C4-2B (cell line): ENCODE measurements at regions not wholly inside any gene's neighbourhood (a gene's known extent, or its start where the extent isn't known, plus 50 kb on each side); places are given as distances from the start of the nearest gene placed in this dataset.
A peak's percentile ranks its signal among the peaks of the same experiment; 100 is the strongest.

Experiments
- H3K27ac ChIP-seq: fragments of 450-650 bp; 2 replicates; pipeline ENCODE4 v1.5.1; 2017
- CTCF ChIP-seq: fragments of 450-650 bp; conservative IDR thresholded peaks from 2 replicates; pipeline ENCODE4 v1.5.1; 2017; ENCODE audit warnings: mild to moderate bottlenecking
- ZFX ChIP-seq: fragments of 450-650 bp; IDR thresholded peaks from 2 replicates; pipeline ENCODE4 v1.6.1; 2017

GRCh38 chr4:170271723-170272122 is 182.0 kb upstream of the AADAT start:
- H3K27ac ChIP-seq: no peak overlapping the region
- TF ChIP-seq CTCF: no peak
- TF ChIP-seq ZFX: no peak

- no peak for TF ChIP-seq ZFX
- no peak for TF ChIP-seq CTCF
These were observed 180.9 kb upstream of the AADAT start for GRCh38 chr4:170270628-170271027.

GRCh38 chr4:170269950-170270349 is 180.2 kb upstream of the AADAT start:
- no peak overlapping the region for H3K27ac ChIP-seq
- TF ChIP-seq CTCF: no peak
- no peak for TF ChIP-seq ZFX

More at GRCh38 chr4:170270628-170271027, 180.9 kb upstream of the AADAT start:
- no peak overlapping the region for H3K27ac ChIP-seq

DNA sequence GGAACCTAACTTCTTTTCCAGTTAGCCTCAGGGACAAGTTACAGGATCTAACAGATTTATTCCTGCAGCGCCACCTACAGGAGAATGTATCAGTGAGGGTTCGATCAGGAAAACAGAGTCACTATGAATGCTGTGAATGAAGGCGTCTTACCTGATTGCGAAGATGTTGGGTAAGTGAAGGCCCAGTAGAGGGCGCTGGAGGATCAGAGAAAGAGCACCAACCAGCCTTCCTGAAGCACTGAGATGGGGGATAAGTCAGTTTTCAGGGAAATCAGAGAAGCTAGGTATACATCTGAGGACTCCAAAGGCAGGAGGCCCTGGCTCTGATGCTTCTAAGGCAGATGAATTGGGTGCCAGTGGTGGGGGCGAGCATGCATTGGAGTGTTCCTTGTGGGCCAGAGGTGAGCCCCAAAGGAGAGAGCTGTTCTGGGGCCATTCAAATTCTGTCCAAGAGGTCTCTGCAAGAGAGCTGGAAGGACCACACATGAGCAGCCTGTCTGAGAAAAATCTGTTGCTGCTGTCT is 169.9 kb upstream of the AADAT start:
- H3K27ac ChIP-seq: peak overlapping the region; percentile 53
- TF ChIP-seq ZFX (no peak), CTCF (peak; percentile 91)

- H3K27ac ChIP-seq: no peak overlapping the region
- TF ChIP-seq CTCF (no peak), ZFX (no peak)
These were observed 167.1 kb upstream of the AADAT start for GRCh38 chr4:170256807-170257206.

DNA sequence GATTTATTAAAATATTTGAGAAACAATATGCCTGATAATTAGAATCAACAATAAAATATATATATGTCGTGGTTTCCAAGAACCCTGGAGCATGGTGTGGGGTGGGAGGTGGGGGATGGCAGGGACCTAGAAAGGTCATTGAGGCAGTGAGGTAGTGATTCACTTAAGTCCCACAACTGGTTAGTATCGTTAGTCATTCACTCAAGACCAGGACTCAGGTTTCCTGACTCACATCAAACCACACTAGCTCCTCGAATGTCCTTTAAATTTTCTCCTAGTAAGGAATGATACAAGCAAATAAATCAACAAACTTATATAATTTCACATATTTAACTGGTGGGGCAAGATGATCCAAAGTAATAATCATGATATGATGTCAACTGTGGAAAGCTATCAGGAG is 158.8 kb upstream of the AADAT start:
- no peak overlapping the region for H3K27ac ChIP-seq
- no peak for TF ChIP-seq CTCF
- TF ChIP-seq ZFX: no peak

DNA sequence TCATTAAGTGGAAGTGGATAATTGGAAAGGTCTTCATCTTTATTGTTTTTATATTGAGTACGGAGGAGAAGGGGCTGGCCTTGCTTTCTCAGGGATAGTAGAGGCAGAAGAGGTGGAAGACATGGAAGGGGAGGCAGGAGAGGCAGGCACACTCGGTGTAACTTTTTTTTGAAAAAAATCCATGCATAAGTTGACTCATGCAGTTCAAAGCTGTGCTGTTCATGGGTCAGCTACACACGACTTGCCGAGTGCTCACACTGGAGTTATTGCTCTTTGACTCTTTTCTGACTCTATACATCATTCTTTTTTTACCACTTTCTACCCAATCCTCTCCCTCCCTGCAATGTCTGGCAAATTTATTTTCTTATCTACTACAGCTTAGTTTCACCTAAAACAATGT is 158.3 kb upstream of the AADAT start:
- no peak for TF ChIP-seq CTCF
- no peak for TF ChIP-seq ZFX
- H3K27ac ChIP-seq: no peak overlapping the region
